HFFc6 (cell line): ENCODE measurements at regions not wholly inside any gene's neighbourhood (a gene's known extent, or its start where the extent isn't known, plus 50 kb on each side); places are given as distances from the start of the nearest gene placed in this dataset.

Experiments
- DNase-seq: peaks from one replicate; pipeline ENCODE4 v3.0.0-alpha.2; 2018
- H3K27ac Mint-ChIP-seq: 2 replicates; pipeline ENCODE4 v1.8.0; 2020; ENCODE audit warnings: mild to moderate bottlenecking, mixed read lengths
- H3K27me3 Mint-ChIP-seq: 2 replicates; pipeline ENCODE4 v1.8.0; 2021; ENCODE audit warnings: mild to moderate bottlenecking, moderate library complexity, mixed read lengths; ENCODE audit not compliant: insufficient read depth
- H3K36me3 Mint-ChIP-seq: 2 replicates; pipeline ENCODE4 v1.8.0; 2021; ENCODE audit warnings: low read depth, mixed read lengths
- H3K4me1 Mint-ChIP-seq: 2 replicates; pipeline ENCODE4 v1.8.0; 2020; ENCODE audit warnings: low read depth, mixed read lengths
- H3K4me3 Mint-ChIP-seq: 2 replicates; pipeline ENCODE4 v1.8.0; 2020; ENCODE audit warnings: mild to moderate bottlenecking, moderate library complexity, mixed read lengths
- H3K9me3 Mint-ChIP-seq: 2 replicates; pipeline ENCODE4 v1.8.0; 2020; ENCODE audit warnings: mild to moderate bottlenecking, mixed read lengths
- TF ChIP-seq, protein P1 (sequence below): fragments of 200-600 bp; sonication (generic); IDR thresholded peaks from 2 replicates; pipeline ENCODE4 v1.5.0; 2021; ENCODE audit warnings: antibody characterized with exemption, mild to moderate bottlenecking

DNA sequence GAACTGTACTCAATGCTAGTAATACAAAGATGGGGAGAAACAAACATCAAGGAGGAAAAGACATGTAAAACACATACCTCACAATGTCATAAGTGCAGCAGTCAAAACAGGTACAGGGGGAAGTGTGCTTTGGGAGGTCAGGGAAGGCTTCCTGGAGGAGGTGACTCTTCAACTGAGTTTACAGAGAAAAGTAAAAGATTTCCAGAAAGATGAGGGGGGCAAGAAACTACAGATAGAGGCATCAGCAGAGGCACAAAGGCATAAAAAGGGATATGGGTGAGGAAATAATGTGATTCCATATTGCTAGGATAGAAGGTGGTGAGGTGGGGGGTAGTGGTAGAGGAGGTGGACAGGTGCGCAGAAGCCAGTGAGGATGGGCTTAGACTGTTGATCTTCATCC lies 95.0 kb downstream of the LSM5 start:
- TF ChIP-seq, protein P1, sequence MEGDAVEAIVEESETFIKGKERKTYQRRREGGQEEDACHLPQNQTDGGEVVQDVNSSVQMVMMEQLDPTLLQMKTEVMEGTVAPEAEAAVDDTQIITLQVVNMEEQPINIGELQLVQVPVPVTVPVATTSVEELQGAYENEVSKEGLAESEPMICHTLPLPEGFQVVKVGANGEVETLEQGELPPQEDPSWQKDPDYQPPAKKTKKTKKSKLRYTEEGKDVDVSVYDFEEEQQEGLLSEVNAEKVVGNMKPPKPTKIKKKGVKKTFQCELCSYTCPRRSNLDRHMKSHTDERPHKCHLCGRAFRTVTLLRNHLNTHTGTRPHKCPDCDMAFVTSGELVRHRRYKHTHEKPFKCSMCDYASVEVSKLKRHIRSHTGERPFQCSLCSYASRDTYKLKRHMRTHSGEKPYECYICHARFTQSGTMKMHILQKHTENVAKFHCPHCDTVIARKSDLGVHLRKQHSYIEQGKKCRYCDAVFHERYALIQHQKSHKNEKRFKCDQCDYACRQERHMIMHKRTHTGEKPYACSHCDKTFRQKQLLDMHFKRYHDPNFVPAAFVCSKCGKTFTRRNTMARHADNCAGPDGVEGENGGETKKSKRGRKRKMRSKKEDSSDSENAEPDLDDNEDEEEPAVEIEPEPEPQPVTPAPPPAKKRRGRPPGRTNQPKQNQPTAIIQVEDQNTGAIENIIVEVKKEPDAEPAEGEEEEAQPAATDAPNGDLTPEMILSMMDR: no peak
- Mint-ChIP-seq H3K9me3 (peaks cover 5% of the 10 kb centered on the region; the same call in 1 of the 2 replicates), H3K4me3 (no peak overlapping the region), H3K27me3 (no peaks in the 10 kb centered on the region; the same call in 1 of the 2 replicates), H3K36me3 (no peaks in the 10 kb centered on the region), H3K4me1 (no peaks in the 10 kb centered on the region), H3K27ac (no peak overlapping the region)
- DNase-seq: no peak

DNA sequence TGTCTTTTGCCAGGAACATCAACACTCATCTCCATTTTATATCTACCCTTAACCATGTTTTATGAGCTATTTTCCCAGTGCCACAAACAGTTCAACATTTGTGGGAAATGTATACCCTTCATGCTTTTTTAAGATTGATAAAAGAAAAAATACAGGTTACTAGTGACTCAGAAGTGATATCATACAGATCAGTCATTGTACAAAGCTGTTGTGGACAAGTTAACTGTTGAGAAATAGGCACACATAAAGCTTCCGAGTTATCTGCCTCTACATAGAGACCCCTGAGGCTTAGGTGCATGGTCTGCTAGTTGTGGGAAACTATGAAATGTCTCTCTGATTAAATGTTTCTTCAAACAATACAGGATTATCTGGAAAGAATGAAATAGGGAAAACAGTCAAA lies 96.3 kb downstream of the LSM5 start:
- TF ChIP-seq, protein P1: no peak
- H3K27me3 Mint-ChIP-seq: no peaks in the 10 kb centered on the region; the same call in 1 of the 2 replicates
- DNase-seq: no peak

DNA sequence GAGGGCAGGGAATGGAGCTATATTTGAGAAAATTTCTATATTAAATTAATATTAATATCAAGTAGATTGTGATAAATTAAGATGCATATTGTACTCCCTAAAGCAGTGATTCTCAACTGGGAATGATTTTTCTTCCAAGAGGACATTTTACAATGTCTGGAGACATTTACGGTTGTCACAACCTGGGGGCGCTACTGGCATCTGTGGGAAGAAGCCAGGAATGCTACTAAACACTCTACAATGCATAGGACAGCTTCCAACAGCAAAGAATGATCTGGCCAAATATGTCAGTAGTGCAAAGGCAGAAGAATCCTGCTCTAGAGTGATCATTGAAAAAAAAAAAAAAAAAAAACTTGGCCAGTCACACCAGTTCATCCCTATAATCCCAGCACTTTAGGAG lies 100.0 kb downstream of the LSM5 start:
- DNase-seq: no peak
- Mint-ChIP-seq H3K9me3 (peaks cover 4% of the 10 kb centered on the region; the same call in 1 of the 2 replicates), H3K36me3 (no peaks in the 10 kb centered on the region), H3K27ac (no peak overlapping the region), H3K27me3 (no peaks in the 10 kb centered on the region), H3K4me1 (no peaks in the 10 kb centered on the region), H3K4me3 (no peak overlapping the region)
- TF ChIP-seq, protein P1: no peak

More for the DNA sequence above, 96.3 kb downstream of the LSM5 start:
- no peaks in the 10 kb centered on the region for H3K36me3 Mint-ChIP-seq
- H3K4me1 Mint-ChIP-seq: no peaks in the 10 kb centered on the region
- H3K27ac Mint-ChIP-seq: no peak overlapping the region
- peaks cover 5% of the 10 kb centered on the region; the same call in 1 of the 2 replicates for H3K9me3 Mint-ChIP-seq
- no peak overlapping the region for H3K4me3 Mint-ChIP-seq

DNA sequence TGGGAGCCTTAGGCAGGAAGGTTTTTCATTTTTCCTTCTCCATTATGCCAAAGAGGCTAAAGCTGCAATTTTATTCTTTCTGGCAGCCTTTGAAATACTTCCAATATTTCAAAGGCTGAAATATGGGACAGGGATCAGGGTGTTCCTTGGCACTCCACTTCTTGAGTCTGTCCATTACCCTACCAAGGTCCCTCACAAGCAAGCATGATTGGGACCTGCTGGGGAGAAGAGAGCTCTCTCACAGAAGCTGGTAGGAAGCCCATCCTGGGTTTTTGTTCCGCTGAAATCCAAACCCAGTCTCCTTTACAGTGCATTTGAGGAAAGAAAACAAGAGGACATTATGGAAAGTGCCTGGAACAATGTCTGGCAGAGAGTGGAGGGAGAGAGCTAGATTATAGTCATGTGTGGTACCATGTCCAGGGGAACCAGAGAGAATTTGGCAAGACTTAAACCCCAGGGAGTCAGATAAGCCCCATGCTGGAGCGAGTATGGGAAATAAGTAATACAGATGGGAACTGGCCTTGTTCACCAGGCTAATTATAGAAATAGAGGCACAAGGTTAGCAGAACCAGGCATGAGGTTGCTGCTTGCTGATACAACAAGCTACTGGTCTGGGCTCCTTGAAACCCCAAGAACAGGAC lies 104.7 kb downstream of the LSM5 start:
- Mint-ChIP-seq H3K4me1 (no peaks in the 10 kb centered on the region), H3K27me3 (peaks cover 1% of the 10 kb centered on the region; the same call in 1 of the 2 replicates), H3K9me3 (peaks cover 23% of the 10 kb centered on the region), H3K27ac (no peak overlapping the region), H3K4me3 (no peak overlapping the region), H3K36me3 (no peaks in the 10 kb centered on the region)
- no peak for DNase-seq
- TF ChIP-seq, protein P1: no peak

DNA sequence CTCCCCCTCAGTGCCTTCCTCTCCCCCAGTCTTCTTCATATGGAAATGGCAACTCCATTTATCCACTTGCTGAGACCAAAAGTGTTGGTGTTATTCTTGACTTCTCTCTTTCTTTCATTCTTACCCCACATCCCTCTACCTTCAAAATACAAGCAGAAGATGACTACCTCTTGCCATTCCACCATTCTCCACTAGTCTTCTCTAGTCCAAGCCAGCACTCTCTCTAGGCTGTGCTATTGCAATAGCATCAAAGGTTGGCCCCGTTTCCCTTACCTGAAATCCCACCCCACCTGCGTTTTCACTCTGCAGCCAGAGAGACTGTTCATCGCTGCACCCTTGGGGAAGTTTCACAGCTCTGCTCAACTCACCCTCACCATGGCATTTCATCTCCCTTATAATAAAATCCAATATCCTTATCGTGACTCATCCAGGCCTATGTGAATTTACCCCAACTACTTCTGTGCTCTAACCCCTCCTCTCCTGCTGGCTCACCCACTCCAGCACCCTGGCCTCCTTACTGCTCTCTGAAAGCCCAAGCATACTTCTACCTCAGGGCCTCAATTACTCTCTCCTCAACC lies 109.1 kb downstream of the LSM5 start:
- Mint-ChIP-seq H3K36me3 (no peaks in the 10 kb centered on the region), H3K9me3 (peaks cover 29% of the 10 kb centered on the region), H3K4me3 (no peak overlapping the region), H3K27me3 (peaks cover 1% of the 10 kb centered on the region; the same call in 1 of the 2 replicates), H3K27ac (no peak overlapping the region), H3K4me1 (no peaks in the 10 kb centered on the region)
- TF ChIP-seq, protein P1: no peak
- no peak for DNase-seq
